ENCODE measurements at regions not wholly inside any gene's neighbourhood (a gene's known extent, or its start where the extent isn't known, plus 50 kb on each side); places are given as distances from the start of the nearest gene placed in this dataset.

DNA sequence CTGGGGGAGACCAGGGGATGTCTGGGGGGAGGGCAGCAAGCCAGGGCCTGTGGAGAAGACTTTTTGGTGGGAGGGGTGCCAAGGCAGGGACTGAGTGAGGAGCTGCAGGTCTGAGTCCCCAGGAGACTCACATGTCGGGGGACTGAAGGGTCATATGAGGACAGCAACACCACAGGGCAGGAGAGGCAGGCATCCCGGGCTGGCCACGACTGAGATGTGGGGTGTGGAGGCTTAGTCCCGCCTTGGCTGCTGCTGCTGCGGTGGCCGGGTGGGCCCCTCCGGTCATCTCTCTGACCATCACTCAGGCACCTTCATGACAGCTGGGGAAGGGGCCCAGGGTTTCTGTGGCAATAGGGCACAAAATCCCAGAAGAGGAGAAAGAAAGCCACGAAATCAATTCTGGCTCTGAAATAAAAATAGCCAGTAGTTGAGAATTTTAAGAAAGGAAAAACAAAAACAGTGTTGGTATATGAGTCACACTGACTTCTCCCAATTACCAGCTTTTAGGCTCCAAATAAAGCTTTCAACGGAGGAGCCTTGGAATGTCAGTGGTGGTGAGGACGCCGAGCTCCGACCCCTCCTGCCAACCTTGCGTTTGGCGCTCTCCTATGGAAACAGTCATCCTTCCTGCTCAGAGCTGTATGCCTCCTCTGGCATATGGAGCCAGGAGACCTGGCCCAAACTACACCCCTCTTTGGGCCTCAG, 52.9 kb upstream of the ITGA11 start:
- TF ChIP-seq RFX5 (IDR thresholded peaks at IDR 0.05; ENCODE audit: low read length) (no peak), POLR2AphosphoS5 (IDR thresholded peaks at IDR 0.05; ENCODE audit: low read depth, low read length) (no peak), MEF2A (IDR thresholded peaks at IDR 0.05; ENCODE audit: borderline replicate concordance, low read depth) (no peak), REST (IDR thresholded peaks at IDR 0.05; ENCODE audit: low read depth, low read length) (no peak), CHD2 (IDR thresholded peaks at IDR 0.05; ENCODE audit: low read length, partially characterized antibody) (no peak), USF2 (IDR thresholded peaks at IDR 0.05; ENCODE audit: borderline replicate concordance, low read depth, low read length) (no peak), RCOR1 (IDR thresholded peaks at IDR 0.05; ENCODE audit: low read length) (no peak), EZH2phosphoT487 (IDR thresholded peaks at IDR 0.05; ENCODE audit: borderline replicate concordance, low read depth) (no peak), SIN3A (IDR thresholded peaks at IDR 0.05; ENCODE audit: borderline replicate concordance, low read depth, low read length) (no peak)
- TF ChIP-seq, protein P1, sequence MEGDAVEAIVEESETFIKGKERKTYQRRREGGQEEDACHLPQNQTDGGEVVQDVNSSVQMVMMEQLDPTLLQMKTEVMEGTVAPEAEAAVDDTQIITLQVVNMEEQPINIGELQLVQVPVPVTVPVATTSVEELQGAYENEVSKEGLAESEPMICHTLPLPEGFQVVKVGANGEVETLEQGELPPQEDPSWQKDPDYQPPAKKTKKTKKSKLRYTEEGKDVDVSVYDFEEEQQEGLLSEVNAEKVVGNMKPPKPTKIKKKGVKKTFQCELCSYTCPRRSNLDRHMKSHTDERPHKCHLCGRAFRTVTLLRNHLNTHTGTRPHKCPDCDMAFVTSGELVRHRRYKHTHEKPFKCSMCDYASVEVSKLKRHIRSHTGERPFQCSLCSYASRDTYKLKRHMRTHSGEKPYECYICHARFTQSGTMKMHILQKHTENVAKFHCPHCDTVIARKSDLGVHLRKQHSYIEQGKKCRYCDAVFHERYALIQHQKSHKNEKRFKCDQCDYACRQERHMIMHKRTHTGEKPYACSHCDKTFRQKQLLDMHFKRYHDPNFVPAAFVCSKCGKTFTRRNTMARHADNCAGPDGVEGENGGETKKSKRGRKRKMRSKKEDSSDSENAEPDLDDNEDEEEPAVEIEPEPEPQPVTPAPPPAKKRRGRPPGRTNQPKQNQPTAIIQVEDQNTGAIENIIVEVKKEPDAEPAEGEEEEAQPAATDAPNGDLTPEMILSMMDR (IDR thresholded peaks at IDR 0.05): no peak
- TF ChIP-seq, protein P2, sequence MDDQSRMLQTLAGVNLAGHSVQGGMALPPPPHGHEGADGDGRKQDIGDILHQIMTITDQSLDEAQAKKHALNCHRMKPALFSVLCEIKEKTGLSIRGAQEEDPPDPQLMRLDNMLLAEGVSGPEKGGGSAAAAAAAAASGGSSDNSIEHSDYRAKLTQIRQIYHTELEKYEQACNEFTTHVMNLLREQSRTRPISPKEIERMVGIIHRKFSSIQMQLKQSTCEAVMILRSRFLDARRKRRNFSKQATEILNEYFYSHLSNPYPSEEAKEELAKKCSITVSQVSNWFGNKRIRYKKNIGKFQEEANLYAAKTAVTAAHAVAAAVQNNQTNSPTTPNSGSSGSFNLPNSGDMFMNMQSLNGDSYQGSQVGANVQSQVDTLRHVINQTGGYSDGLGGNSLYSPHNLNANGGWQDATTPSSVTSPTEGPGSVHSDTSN (IDR thresholded peaks at IDR 0.05): no peak

All from SK-N-SH (cell line).